COR-L47 (cell line): ENCODE measurements at regions not wholly inside any gene's neighbourhood (a gene's known extent, or its start where the extent isn't known, plus 50 kb on each side); places are given as distances from the start of the nearest gene placed in this dataset.
"Not testable (repeated sequence)": the region's sequence is repeated elsewhere in the genome, so short reads cannot be mapped to it uniquely, and the experiment has no call there.

Experiments
- DNase-seq: peaks from one replicate; lab custom pipeline; 2025; lab: John Stamatoyannopoulos, UW

DNA sequence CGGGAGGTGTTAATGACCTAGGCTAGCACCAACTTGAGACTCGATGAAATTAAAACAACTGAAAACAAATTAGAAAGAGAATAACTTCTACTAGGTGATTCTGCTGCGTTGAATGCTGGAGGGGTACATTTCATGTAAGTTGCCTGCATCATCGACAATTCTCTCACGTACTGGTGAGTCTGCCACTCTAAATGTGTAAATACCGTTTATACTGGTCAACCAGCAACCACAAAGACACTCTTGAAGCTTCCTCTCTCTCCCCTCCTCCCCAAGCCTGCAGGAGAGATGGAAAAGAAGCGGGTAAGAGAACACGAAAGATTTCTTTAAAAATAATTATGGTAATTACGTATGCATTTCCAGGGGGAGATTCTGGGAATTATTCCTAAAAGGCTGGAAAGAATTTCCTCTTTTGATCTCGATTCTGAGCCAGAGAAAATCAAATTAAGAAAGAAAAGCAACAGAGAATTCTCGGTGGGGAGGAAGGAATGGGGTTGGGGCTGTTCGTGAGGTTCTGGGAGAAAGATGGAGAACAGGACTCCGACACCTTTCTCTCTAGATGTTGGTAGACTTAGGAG lies 68.6 kb upstream of the MRTFB start:
- no peak for DNase-seq

GRCh38 chr16:14003074-14003570 lies 68.0 kb upstream of the MRTFB start:
- no peak for DNase-seq

DNA sequence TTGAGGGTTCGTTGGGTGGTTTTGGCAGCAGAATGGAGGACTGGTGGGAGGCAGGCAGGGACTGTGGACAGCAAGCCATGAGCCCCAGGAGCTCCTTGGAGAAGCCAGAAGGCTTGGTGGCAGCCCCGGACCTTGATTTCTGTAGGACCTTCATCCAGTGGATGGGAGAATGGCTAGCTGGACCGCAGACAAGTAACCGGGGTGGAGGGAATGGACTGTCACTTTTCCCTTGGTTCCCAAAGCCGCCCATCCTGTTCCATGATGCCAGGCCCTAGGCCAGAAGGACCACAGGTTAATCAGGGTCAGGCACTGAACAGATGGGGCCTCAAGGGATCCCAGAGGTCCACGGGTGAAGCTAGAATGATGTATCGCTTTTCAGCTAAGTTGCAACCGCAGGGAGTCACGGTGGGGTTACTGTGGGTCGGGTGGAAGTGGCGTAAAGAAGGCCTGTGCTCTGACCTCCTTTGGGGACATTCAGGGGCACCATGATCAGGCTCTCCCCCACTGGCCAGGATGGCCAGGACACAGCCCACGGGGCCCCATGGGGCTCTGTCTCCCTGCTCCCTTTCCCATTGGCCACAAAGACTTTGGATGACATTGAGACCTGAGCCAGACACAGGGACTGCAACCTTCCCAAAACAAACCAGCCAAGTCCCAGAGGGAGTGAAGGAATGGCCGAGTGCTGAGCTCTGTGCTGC lies 66.9 kb upstream of the MRTFB start:
- DNase-seq, result no peak

DNA sequence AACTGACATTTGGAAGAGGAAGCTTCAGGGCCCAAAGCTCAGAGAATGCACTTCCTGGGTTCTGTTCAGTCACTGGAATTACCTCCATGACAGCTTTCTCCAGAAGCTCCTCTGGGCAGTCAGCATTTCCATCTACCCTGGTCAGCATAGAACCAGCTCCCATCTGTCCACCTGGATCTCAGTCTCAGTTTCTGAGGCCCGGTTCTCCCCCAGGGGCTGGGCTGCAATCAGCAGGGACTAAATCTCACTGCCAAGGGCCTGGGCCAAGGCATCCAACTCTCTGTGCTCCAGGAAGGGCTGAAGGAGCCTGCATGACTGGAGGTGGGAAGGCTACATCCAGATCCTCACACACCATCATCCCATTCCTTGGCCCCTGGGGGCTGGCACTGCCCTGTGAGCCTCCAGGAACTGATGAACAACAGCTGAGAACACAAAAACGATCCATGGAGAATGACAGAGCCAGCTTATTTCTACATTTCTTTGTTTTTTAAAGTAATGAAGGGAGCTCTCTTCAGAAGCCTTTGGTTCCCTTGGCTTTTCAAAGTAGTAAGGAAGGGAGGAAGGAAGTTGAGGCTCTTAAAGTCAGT lies 66.3 kb upstream of the MRTFB start:
- no peak for DNase-seq

- no peak for DNase-seq
Measured at GRCh38 chr16:14005335-14005734, 65.8 kb upstream of the MRTFB start.

DNA sequence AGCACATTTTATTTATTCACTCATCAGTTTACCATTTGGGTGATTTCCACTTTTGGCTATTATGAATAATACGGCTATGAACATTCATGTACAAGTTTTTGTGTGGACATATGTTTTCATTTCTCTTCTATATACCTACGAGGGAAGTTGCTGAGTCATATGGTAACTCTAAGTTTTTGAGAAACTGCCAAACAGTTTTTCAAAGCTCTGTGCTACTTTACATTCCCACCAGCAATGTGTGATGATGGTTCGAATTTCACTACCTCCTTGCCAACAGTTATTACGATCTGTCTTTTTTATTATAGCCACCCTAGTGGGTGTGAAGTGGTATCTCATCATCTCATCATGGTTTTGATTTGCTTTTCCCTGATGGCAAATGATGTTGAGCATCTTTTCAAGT lies 63.7 kb upstream of the MRTFB start:
- no peak for DNase-seq

DNA sequence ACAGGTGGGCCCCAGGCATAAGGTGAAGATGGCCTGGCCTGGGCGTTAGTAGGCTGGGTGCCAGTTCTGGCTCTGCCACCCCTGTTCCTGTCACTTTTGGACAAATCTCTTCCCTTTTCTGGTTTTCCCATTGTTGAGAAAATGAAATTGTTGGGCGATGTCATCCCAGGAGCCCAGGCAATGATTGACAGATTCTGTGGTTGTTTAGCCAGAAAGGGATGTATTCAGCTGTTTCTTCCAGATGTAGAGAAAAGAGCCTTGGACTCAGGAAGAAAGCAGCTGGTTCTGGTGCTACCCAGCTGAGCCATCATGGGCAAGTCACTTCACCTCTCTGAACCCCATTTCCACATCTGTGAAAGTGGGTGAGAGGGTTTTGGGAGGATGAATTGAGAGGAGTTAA lies 60.1 kb upstream of the MRTFB start:
- DNase-seq, result no peak

DNA sequence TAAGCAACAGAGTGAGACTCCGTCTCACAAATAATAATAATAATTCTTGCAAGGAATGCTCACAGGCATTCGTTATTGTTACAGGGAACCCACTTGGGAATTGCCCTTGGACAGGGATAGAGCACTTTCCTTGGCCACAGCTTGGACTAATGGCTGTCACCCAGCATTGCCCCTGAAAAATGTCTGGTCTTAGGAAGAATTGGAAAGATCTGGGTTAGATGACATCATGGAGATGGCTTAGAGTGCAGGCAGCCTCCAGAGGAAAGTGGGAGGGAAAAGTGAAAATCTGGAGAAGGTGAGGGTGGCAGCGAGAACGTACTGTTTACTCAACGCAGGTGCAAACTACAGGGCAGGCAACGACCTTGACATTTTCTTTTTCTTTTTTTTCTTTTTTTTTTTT lies 59.3 kb upstream of the MRTFB start:
- no peak for DNase-seq

- no peak for DNase-seq
Measured at GRCh38 chr16:14013145-14013570, 58.0 kb upstream of the MRTFB start.

DNA sequence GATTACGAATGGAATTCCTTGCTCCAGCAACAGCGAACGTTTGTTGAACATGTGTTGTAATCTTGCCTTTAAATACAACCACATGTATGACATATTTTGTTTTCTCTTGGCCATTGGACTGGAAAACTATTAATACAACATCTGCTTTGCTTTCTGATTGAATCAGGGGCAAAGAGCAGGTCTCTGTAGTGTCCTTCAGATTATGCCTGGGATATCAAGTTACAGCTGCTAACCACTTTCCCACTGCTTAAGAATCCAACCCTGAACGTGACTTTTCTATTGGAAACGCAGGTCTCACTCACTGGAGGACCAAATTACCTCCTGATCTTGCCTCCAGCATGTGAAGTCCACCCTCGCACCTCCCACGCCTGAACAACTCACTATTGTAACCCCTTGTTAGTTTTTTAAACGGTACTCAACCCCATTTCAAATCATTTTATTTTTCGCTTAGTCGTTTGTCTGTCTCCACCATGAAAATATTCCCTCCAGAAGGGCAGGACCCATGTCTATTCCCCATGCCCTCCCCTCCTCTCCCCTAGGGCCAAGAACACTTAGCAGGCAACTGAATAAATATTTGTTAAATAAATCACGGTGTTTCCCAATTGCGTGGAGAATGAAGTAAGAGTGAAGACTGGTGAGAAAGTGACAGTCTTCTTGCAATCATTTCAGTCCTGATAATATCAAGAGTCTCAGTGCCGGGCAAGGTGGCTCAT lies 57.4 kb upstream of the MRTFB start:
- DNase-seq, result no peak

- DNase-seq, result no peak
Measured at GRCh38 chr16:14014284-14014625, 56.9 kb upstream of the MRTFB start.

DNA sequence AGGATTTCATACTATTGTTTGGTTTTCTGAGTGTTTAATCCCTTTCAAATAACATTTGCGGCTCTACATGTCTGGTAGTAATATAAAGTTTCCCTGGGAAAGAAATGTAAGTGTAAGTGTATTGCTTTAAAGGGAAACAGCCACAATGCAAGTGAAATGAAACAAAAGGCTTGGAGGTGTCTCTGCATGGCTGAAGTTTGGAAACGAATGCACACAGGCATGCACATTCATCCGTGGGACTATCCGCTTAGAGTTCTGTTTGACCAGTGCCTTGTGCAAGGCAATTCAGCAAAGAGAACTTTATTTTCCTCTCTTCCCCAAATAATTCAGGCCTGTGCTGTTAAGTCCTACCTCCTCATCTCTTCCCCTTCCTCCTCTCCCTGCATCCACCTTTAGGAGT lies 56.1 kb upstream of the MRTFB start:
- DNase-seq, result no peak

- DNase-seq, result no peak
Measured at GRCh38 chr16:14015461-14015860, 55.7 kb upstream of the MRTFB start.

DNA sequence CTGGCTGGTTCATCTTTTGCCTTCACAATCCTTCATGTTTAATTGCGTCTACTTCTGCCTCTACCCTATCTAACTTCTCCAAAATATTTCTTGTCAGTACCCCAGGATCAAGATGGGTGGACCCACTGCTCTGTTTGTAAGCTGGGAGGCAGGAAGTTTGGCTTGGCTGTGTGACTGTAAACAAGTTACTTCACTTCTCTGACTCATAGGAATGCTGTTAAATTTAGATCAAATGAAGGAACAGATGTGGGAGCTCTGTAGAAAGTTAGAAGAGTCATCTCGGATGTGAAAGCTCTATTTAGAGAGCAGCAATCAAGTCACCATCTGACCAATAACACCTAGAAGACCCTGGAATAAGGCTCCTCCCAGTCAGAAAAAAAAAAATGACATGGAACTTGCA lies 55.2 kb upstream of the MRTFB start:
- DNase-seq, result no peak

GRCh38 chr16:14016362-14016761 lies 54.8 kb upstream of the MRTFB start:
- DNase-seq, result not testable (repeated sequence)

DNA sequence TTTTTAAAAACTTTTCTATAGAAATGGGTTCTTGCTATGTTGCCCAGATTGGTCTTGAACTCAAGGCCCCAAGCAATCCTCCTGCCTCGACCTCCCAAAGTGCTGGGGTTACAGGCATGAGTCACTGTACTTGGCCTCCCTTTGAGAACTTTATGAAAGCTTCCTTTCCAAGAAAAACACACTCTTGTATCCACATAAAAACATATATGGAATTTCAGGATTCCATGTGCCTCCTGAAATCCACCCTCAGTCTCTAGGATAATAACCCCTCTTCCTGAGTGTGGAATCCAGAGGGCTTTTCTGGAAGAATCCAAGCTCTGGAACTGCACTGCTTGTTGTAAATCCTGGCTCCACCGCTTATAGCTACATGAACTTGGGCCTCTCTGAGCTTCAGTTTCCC lies 53.2 kb upstream of the MRTFB start:
- DNase-seq, result no peak

- no peak for DNase-seq
Measured at GRCh38 chr16:14018851-14019250, 52.3 kb upstream of the MRTFB start.

GRCh38 chr16:14020141-14020540 lies 51.0 kb upstream of the MRTFB start:
- peak; percentile 43 for DNase-seq
